ENCODE measurements at regions not wholly inside any gene's neighbourhood (a gene's known extent, or its start where the extent isn't known, plus 50 kb on each side); places are given as distances from the start of the nearest gene placed in this dataset.

DNA sequence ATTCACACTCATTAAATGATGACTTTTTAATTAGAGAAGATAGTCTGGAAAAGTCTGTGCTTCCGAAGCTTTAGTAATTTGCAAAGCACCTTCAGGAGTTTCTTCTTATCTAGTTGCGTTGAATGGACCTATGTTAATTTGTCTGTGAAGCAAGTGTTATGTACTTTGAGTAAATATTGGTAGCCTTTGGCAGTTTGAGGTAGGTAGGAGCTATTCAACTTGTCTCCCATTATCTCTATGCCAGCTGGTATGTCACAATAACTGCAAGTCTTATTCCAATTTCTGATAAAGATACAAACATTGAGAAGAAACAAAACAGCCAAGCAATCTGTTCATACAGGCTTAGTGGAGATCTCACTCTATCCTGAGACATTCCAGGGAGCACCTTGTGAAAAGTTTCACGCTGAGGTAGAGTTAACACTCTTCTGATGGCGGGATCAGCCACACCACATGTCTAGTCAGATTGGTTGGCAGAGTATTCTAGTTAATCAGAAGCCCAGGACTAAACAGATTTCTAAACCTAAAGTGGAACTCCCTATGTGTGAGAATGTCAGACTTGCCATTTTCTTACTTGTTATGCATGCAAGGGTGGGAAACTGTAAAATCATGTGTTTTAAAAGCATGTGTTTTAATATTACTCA, 219.8 kb upstream of the MANEA start:
- H2BK120ac ChIP-seq (ENCODE audit: low read depth, low read length, poor library complexity, severe bottlenecking) = no peak overlapping the region
- no peaks in the 10 kb centered on the region for H3K9me3 ChIP-seq (ENCODE audit: control insufficient read depth, low read depth, low read length)
- no peak overlapping the region for H2BK20ac ChIP-seq (ENCODE audit: low read depth, low read length, poor library complexity, severe bottlenecking)
- H3K79me1 ChIP-seq (ENCODE audit: insufficient read depth, low read depth, low read length, poor library complexity, severe bottlenecking) = no peaks in the 10 kb centered on the region
- H2BK5ac ChIP-seq (ENCODE audit: insufficient read length, low read length) = no peak overlapping the region
- no peak overlapping the region for H3K56ac ChIP-seq (ENCODE audit: insufficient read length, low read depth, low read length)
- DNase-seq = no peak
- no peak overlapping the region for H3K4me3 Mint-ChIP-seq
- H3T11ph ChIP-seq (ENCODE audit: low read length) = no peak overlapping the region
- H3K27me3 Mint-ChIP-seq (ENCODE audit: low read depth) = no peaks in the 10 kb centered on the region
- 0 out of 4 replicates have a peak, but pooled peaks cover 0 to 2% of the 10 kb centered on the region in 2 experiments for H3K4me1 Mint-ChIP-seq
- H3K9me3 Mint-ChIP-seq = no peaks in the 10 kb centered on the region; a peak in 1 of 5 replicates
- H2BK12ac ChIP-seq (ENCODE audit: insufficient read length, low read depth, low read length) = no peak overlapping the region
- H4K5ac ChIP-seq (ENCODE audit: insufficient read length, low read depth, low read length) = no peak overlapping the region
- no peaks in the 10 kb centered on the region for H3K23me2 ChIP-seq (ENCODE audit: insufficient read length, low read depth, low read length, poor library complexity, severe bottlenecking)
- no peak overlapping the region for H2BK15ac ChIP-seq (ENCODE audit: low read depth, low read length)
- no peak overlapping the region for H4K8ac ChIP-seq (replicated peaks; ENCODE audit: insufficient read length, low read depth, low read length)
- H3K27me3 ChIP-seq (ENCODE audit: insufficient read depth, low read length) = no peaks in the 10 kb centered on the region
- no peak overlapping the region for H3K27ac ChIP-seq (ENCODE audit: insufficient read length, low read depth, low read length)
- no peak overlapping the region for H2AFZ ChIP-seq (ENCODE audit: low read length)
- no peaks in the 10 kb centered on the region for H3K4me1 ChIP-seq (ENCODE audit: insufficient read depth, low read length)
- TF ChIP-seq, protein P1, sequence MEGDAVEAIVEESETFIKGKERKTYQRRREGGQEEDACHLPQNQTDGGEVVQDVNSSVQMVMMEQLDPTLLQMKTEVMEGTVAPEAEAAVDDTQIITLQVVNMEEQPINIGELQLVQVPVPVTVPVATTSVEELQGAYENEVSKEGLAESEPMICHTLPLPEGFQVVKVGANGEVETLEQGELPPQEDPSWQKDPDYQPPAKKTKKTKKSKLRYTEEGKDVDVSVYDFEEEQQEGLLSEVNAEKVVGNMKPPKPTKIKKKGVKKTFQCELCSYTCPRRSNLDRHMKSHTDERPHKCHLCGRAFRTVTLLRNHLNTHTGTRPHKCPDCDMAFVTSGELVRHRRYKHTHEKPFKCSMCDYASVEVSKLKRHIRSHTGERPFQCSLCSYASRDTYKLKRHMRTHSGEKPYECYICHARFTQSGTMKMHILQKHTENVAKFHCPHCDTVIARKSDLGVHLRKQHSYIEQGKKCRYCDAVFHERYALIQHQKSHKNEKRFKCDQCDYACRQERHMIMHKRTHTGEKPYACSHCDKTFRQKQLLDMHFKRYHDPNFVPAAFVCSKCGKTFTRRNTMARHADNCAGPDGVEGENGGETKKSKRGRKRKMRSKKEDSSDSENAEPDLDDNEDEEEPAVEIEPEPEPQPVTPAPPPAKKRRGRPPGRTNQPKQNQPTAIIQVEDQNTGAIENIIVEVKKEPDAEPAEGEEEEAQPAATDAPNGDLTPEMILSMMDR (conservative IDR thresholded peaks at IDR 0.05) = no peak
- no peak overlapping the region for H3K14ac ChIP-seq (ENCODE audit: insufficient read depth, low read length)
- WGBS (ENCODE audit: extremely low coverage, insufficient read length, low lambda C conversion rate) = no CpG with 5 or more reads among the region's 4 CpGs
- H3K23ac ChIP-seq (ENCODE audit: insufficient read length, low read depth, low read length) = no peak overlapping the region
- H3K4ac ChIP-seq (ENCODE audit: low read depth, low read length) = no peak overlapping the region
- H2AK5ac ChIP-seq (ENCODE audit: insufficient read length, low read length) = no peak overlapping the region
- no peak overlapping the region for H4K91ac ChIP-seq (ENCODE audit: insufficient read length, low read depth, low read length)
- H3K27ac Mint-ChIP-seq = no peak overlapping the region
- H4K20me1 ChIP-seq (ENCODE audit: control insufficient read depth, insufficient read depth, insufficient read length) = no peaks in the 10 kb centered on the region
- no peaks in the 10 kb centered on the region; a peak in 2 of 7 replicates for H3K36me3 Mint-ChIP-seq (ENCODE audit: insufficient read depth in 1 of 3, low read depth in 3 of 3)
- H3K9ac ChIP-seq (ENCODE audit: extremely low read depth, insufficient read length, low read length) = no peak overlapping the region
- H3K18ac ChIP-seq (ENCODE audit: insufficient read length, low read depth, low read length) = no peak overlapping the region
- no peak overlapping the region for H3K4me2 ChIP-seq (ENCODE audit: insufficient read depth, insufficient read length, low read length)
- H3K79me2 ChIP-seq (ENCODE audit: insufficient read depth, low read length) = no peaks in the 10 kb centered on the region

Data from H9 (cell line).